ENCODE measurements at regions not wholly inside any gene's neighbourhood (a gene's known extent, or its start where the extent isn't known, plus 50 kb on each side); places are given as distances from the start of the nearest gene placed in this dataset.

- TF ChIP-seq, protein P1, sequence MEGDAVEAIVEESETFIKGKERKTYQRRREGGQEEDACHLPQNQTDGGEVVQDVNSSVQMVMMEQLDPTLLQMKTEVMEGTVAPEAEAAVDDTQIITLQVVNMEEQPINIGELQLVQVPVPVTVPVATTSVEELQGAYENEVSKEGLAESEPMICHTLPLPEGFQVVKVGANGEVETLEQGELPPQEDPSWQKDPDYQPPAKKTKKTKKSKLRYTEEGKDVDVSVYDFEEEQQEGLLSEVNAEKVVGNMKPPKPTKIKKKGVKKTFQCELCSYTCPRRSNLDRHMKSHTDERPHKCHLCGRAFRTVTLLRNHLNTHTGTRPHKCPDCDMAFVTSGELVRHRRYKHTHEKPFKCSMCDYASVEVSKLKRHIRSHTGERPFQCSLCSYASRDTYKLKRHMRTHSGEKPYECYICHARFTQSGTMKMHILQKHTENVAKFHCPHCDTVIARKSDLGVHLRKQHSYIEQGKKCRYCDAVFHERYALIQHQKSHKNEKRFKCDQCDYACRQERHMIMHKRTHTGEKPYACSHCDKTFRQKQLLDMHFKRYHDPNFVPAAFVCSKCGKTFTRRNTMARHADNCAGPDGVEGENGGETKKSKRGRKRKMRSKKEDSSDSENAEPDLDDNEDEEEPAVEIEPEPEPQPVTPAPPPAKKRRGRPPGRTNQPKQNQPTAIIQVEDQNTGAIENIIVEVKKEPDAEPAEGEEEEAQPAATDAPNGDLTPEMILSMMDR (conservative IDR thresholded peaks at IDR 0.05) = no peak
- no peak overlapping the region for H3K27ac ChIP-seq
Measured at GRCh38 chr18:40360558-40360957, 1594.5 kb upstream of the PIK3C3 start.

GRCh38 chr18:40357536-40357935, 1597.5 kb upstream of the PIK3C3 start:
- TF ChIP-seq, protein P1 (conservative IDR thresholded peaks at IDR 0.05) = no peak
- H3K27ac ChIP-seq = no peak overlapping the region

DNA sequence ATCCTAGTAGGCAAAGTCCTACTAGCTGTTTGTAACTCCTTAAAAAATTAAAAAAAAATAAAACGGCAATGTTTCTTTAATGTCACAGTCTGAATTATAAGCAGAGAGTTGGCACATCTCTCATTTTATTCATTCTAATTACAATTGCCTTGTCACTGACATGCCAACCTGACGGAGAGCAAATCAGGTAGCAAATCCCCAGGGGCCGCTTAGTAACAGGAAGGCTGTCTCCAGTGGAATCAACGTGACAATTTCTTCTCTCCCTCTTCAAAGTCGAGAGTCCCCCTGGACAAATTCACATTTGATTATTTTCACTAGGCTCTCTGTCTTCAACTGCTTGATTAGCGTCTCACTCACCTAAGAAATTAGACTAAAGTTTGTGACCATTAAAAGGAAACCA, 1598.9 kb upstream of the PIK3C3 start:
- TF ChIP-seq, protein P1 (conservative IDR thresholded peaks at IDR 0.05) = no peak
- no peak overlapping the region for H3K27ac ChIP-seq

DNA sequence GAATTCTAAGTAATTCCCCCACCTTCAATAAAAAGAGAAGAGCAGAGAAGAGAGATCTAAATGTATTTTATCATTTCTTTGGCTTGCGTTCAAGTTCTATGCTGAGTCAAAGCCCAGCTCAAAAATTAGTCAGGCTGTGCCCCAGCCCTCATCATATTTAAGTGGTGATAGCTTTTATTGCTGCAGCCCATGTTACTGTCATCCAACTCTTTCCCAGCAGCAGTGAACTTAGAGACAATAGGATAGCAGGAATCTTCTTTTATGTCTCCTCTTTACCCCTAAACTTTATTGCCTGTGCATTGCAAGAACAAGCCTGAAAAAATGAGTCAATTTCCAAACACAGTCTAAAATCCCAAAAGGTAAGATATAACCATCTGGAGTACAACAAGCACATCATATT, 1599.3 kb upstream of the PIK3C3 start:
- no peak overlapping the region for H3K27ac ChIP-seq

GRCh38 chr18:40348196-40348595, 1606.8 kb upstream of the PIK3C3 start:
- TF ChIP-seq, protein P1 (conservative IDR thresholded peaks at IDR 0.05) = no peak
- no peak overlapping the region for H3K27ac ChIP-seq

More for the DNA sequence above, 1599.3 kb upstream of the PIK3C3 start:
- TF ChIP-seq, protein P1 (conservative IDR thresholded peaks at IDR 0.05) = no peak

GRCh38 chr18:40347261-40347660, 1607.8 kb upstream of the PIK3C3 start:
- TF ChIP-seq, protein P1 (conservative IDR thresholded peaks at IDR 0.05) = no peak
- H3K27ac ChIP-seq = no peak overlapping the region

DNA sequence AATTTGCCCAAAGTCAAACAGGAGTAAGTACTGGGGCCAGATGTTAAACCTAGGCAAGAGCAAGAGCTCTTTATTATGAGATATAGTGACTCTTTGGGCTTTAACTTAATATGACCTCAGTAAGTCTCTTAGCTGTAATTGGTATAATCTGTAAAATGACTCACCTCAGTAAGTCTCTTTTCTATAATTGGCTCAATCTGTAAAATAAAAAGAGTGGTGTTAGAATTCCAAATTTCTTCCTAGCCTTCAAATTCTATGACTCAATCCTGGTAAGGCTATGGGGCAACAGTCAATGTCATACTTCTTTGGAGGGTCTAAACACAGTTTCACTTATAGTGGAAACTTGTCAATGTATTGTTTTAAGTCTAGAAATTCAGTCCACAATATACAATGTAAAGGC, 1608.9 kb upstream of the PIK3C3 start:
- H3K27ac ChIP-seq = no peak overlapping the region
- TF ChIP-seq, protein P1 (conservative IDR thresholded peaks at IDR 0.05) = no peak

DNA sequence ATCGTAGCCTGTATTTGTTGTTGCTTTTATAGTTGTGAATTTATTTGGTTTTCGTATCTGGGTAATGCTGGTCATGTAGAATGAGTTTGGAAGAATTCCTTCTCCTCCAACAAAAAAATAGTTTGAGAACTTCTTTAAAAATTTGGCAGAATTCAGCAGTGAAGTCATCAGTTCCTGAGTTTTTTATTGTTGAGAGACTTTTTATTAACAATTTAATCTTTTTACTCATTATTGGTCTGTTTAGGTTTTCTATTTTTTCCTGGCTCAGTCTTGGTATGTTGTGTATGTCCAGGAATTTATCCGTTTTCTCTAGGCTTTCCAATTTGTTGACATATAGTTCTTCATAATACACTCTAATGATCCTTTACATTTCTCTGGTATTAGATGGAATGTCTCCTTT, 1613.3 kb upstream of the PIK3C3 start:
- TF ChIP-seq, protein P1 (conservative IDR thresholded peaks at IDR 0.05) = no peak
- H3K27ac ChIP-seq = no peak overlapping the region

Data from VCaP (cell line).